Mucosa of descending colon (tissue), 3 donors: ENCODE measurements at regions not wholly inside any gene's neighbourhood (a gene's known extent, or its start where the extent isn't known, plus 50 kb on each side); places are given as distances from the start of the nearest gene placed in this dataset.

Experiments
- ATAC-seq: fragments of 200-7000 bp; cut with Tn5 transposase; one replicate; pipeline ENCODE4 v1.9.1; 2020; ENCODE audit warnings: mild to moderate bottlenecking, moderate library complexity
- DNase-seq, 3 donors: peaks; one replicate each; pipeline ENCODE4 v3.0.0-alpha.2; 2020
- H3K36me3 ChIP-seq: fragments of 200-600 bp; one replicate; pipeline ENCODE4 v1.8.0; 2021; ENCODE audit warnings: low read depth, mild to moderate bottlenecking
- H3K4me1 ChIP-seq: fragments of 200-600 bp; one replicate; pipeline ENCODE4 v1.8.0; 2021; ENCODE audit warnings: low read depth, mild to moderate bottlenecking
- H3K4me3 ChIP-seq: fragments of 200-600 bp; one replicate; pipeline ENCODE4 v1.8.0; 2021; ENCODE audit warnings: mild to moderate bottlenecking
- H3K9me3 ChIP-seq: fragments of 200-600 bp; one replicate; pipeline ENCODE4 v1.8.0; 2021; ENCODE audit warnings: mild to moderate bottlenecking
- intact Hi-C, 2 donors: fragments of 100-400 bp; cut with DNase I in 1 of 2; cut with micrococcal nuclease in 1 of 2; formaldehyde crosslinking; loops; one replicate each; pipeline versions ENCODE4 v1.11.0 to v1.11.1; 2022; cut with DNase I, micrococcal nuclease
- TF ChIP-seq, protein P1 (sequence below): fragments of 200-600 bp; IDR thresholded peaks from one replicate; pipeline ENCODE4 v1.8.0; 2022; ENCODE audit warnings: antibody characterized with exemption, mild to moderate bottlenecking
- donor health status: DM: no; HTN: no; CAD: no; lungs with moderate emphysema.
- donor health status: DM: no; HTN: no; CAD: no.
- donor health status: DM: no; HTN: yes; CAD: no.

DNA sequence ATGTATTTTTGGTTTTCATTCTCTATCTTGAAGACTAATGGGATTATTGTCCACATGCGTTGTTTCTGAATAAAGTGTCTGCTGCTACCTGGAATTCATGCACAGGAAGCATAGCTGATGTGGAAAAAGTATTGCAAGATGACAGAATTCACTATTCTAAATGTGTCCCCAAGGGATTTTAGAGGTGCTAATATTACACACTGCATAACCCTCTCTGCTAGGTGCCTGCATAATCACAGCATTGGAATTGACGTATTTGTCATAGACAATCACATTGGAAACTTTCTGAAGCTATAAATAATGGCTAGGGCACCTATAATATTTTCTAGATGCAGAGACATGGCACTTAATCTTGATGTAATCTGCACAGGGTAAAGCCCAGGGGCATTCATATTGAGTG is 496.1 kb downstream of the JRKL start:
- H3K9me3 ChIP-seq: peaks cover 2% of the 10 kb centered on the region
- intact Hi-C loops: no loop called here
- H3K4me1 ChIP-seq: no peaks in the 10 kb centered on the region
- TF ChIP-seq, protein P1, sequence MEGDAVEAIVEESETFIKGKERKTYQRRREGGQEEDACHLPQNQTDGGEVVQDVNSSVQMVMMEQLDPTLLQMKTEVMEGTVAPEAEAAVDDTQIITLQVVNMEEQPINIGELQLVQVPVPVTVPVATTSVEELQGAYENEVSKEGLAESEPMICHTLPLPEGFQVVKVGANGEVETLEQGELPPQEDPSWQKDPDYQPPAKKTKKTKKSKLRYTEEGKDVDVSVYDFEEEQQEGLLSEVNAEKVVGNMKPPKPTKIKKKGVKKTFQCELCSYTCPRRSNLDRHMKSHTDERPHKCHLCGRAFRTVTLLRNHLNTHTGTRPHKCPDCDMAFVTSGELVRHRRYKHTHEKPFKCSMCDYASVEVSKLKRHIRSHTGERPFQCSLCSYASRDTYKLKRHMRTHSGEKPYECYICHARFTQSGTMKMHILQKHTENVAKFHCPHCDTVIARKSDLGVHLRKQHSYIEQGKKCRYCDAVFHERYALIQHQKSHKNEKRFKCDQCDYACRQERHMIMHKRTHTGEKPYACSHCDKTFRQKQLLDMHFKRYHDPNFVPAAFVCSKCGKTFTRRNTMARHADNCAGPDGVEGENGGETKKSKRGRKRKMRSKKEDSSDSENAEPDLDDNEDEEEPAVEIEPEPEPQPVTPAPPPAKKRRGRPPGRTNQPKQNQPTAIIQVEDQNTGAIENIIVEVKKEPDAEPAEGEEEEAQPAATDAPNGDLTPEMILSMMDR: no peak
- no peak overlapping the region for H3K4me3 ChIP-seq
- no peak for ATAC-seq
- DNase-seq: no peak
- no peaks in the 10 kb centered on the region for H3K36me3 ChIP-seq

DNA sequence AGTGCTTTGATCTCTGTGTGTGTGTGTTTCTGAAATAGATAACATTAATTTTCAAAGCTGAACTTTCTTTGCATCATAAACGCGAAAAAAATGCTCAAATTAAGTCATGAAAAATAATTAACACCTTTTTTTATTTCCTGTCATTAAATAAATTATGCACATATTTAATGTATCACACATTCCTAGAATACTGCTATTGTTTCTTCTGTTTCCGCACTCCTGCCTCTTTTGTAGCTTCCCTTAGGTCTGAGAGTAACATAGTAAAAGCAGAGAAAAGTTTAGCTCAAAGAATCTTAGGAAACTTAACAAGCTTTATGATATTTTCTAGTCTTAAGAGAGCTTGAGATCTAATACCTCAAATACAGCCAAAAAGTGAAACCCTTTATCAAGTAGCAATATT is 504.2 kb downstream of the JRKL start:
- DNase-seq (no peak), ATAC-seq (no peak)
- intact Hi-C loops: no loop called here
- H3K36me3 ChIP-seq: no peaks in the 10 kb centered on the region
- TF ChIP-seq, protein P1: no peak
- H3K4me1 ChIP-seq: no peaks in the 10 kb centered on the region
- no peaks in the 10 kb centered on the region for H3K9me3 ChIP-seq
- H3K4me3 ChIP-seq: no peak overlapping the region

DNA sequence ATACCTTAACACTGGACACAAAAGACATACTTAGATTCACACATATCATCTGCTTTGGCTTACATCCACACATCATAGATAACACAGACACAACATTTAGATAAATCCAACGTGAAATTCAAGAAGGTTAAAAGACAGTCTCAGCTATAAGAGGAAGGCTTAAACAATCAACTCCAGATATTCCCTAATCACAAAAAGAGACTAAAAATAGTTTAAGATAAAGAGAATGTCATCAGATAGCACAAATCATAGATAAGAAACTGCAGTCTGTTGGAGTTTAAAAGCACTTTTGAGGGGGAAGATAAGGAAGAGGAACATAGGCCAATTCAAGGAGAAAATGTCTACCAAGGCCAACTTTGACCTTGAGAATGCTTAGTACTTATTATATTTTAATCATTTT is 504.8 kb downstream of the JRKL start:
- Histone ChIP-seq H3K4me1 (no peaks in the 10 kb centered on the region), H3K4me3 (no peak overlapping the region), H3K36me3 (no peaks in the 10 kb centered on the region), H3K9me3 (no peaks in the 10 kb centered on the region)
- ATAC-seq (no peak), DNase-seq (no peak)
- TF ChIP-seq, protein P1: no peak
- intact Hi-C loops: no loop called here

DNA sequence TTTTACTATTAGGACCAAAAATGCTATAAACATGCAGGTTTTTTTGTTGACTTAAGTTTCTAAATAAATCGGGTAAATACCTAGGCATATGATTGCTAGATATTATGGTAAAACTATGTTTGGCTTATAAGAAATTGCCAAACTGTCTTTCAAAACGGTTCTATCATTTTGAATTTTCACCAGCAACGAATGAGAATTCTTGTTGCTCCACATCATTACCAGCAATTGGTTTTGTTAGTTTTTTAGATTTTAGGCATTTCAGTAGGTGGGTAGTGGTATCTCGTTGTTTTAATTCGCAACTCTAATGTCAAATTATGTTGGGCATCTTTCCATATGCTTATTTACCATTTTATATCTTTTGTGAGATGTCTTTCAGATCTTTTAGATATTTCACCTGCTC is 510.2 kb downstream of the JRKL start:
- intact Hi-C loops: no loop called here
- Histone ChIP-seq H3K36me3 (no peaks in the 10 kb centered on the region), H3K4me3 (no peak overlapping the region), H3K9me3 (no peaks in the 10 kb centered on the region), H3K4me1 (no peaks in the 10 kb centered on the region)
- no peak for ATAC-seq
- TF ChIP-seq, protein P1: no peak
- no peak for DNase-seq

DNA sequence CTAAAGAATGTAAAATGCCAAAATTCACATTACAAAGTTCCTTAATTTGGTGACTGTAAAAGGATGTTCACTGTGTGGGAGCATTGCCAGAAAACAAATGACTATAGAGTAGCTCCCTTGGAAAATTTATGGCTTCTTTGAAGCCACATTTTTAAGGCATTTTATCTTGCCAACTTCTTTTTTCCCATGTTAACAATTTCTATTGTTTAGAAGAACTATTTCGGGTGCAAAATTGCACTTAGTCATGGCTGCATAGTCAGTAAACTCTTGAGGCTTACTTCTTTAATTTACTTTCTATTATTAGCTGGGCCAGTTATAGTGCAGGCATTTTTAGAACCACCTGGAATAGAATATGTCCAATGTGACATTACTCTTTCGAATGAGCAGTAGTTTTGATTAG is 515.3 kb downstream of the JRKL start:
- ATAC-seq: no peak
- TF ChIP-seq, protein P1: no peak

DNA sequence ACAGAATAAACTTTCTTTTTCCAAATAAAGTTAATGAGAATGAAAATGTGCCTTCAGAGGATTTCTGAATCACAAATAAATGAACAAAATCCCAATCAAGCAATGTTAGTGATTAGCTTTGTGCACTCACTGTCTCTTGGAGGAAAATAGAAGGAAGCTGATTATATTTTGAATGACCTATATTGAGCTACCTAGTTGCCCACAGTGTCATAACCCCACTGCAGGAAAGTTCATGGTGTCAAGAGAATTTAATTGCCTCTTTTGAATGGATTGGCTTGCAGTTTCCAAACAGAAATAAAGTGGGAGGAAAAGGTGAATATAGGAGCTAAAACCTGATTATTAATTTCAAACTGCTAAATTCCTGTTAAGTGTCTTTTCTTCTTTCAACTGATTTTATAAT is 515.9 kb downstream of the JRKL start:
- TF ChIP-seq, protein P1: no peak
- Histone ChIP-seq H3K4me1 (no peaks in the 10 kb centered on the region), H3K9me3 (no peaks in the 10 kb centered on the region), H3K36me3 (no peaks in the 10 kb centered on the region), H3K4me3 (no peak overlapping the region)
- DNase-seq (no peak), ATAC-seq (no peak)
- intact Hi-C loops: no loop called here

More for the DNA sequence above, 515.3 kb downstream of the JRKL start:
- H3K36me3 ChIP-seq: no peaks in the 10 kb centered on the region
- no peak for DNase-seq
- H3K4me1 ChIP-seq: no peaks in the 10 kb centered on the region
- intact Hi-C loops: no loop called here
- no peaks in the 10 kb centered on the region for H3K9me3 ChIP-seq
- H3K4me3 ChIP-seq: no peak overlapping the region
